ENCODE measurements at regions not wholly inside any gene's neighbourhood (a gene's known extent, or its start where the extent isn't known, plus 50 kb on each side); places are given as distances from the start of the nearest gene placed in this dataset.
"Not testable (repeated sequence)": the region's sequence is repeated elsewhere in the genome, so short reads cannot be mapped to it uniquely, and the experiment has no call there.

DNA sequence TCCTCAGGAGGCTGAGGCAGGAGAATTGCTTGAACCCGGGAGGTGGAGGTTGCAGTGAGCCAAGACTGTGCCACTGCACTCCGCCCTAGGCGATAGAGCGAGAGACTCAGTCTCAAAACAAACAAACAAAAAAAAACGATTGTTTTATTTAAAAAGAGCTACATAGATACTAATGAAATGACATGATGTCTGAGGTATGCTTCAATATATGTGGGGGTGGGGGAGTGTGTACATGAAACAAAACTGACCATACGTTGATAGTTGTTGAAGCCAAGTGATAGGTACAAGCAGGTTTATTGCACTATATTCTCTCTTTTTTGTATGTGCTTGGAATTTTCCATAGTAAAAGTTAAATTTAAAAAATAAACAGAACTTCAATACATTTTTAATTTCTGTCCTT lies 240.1 kb downstream of the TFAP2A start:
- no peak for DNase-seq

GRCh38 chr6:10174056-10174455 lies 240.8 kb downstream of the TFAP2A start:
- no peak for DNase-seq

GRCh38 chr6:10171706-10172105 lies 243.2 kb downstream of the TFAP2A start:
- not testable (repeated sequence) for DNase-seq

DNA sequence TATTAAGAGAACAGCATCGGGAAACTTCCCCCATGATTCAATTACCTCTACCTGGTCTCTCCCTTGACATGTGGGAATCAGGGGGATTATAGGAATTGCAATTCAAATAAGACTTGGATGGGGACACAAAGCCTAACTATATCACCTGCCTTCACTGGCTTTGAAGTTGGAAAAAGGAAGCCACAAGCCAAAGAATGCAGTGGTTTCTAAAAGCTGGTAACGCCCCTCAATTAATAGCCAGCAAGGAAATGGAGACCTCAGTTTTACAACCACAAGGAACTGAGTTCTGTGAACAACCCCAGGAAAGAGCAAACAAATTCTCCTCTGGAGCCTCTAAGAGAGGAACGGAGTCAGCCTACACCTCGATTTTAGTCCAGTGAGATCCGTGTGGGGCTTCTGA lies 244.1 kb downstream of the TFAP2A start:
- DNase-seq = no peak

GRCh38 chr6:10166031-10166430 lies 248.8 kb downstream of the TFAP2A start:
- no peak for DNase-seq

GRCh38 chr6:10163203-10163962 lies 251.5 kb downstream of the TFAP2A start:
- no peak for DNase-seq

- DNase-seq = no peak
Measured at GRCh38 chr6:10156875-10157274, 258.0 kb downstream of the TFAP2A start.

- DNase-seq = no peak
Measured at GRCh38 chr6:10154251-10154650, 260.6 kb downstream of the TFAP2A start.

- DNase-seq = no peak
Measured at GRCh38 chr6:10151144-10151915, 263.5 kb downstream of the TFAP2A start.

GRCh38 chr6:10149603-10150002 lies 265.3 kb downstream of the TFAP2A start:
- DNase-seq = no peak

DNA sequence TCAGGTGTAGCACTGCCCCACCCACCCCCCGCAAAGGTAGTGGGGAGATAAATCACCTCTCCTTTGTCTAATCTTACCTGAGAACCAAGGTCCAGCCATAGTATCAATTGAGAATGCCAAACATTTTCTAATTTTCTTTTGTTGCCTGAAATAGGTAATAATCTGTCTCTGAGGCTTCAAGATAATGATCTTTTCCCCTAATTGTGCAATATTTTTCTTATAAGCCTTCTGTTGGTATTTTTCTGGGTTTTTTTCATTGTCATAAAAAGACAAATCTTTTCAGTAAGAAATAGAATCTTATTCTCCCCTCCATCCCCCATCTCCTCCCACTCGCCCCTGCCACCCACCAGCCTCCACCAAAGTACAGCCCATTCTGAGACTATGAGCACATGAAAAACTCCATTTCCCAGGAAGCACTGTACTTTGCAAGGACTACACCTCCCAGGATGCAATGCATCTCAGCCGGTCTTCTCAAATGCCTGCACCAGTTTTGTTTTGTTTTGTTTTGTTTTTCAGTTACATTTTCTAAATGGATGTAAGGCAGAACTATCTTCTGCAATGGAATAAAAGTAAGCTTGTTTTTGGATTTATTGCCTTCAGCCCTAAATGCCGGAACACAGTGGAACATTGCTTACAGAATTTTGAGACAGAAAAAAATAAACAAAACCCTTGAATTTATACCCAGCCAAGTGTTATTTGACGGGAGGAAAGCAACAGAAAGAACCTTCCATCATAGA lies 268.0 kb downstream of the TFAP2A start:
- no peak for DNase-seq

DNA sequence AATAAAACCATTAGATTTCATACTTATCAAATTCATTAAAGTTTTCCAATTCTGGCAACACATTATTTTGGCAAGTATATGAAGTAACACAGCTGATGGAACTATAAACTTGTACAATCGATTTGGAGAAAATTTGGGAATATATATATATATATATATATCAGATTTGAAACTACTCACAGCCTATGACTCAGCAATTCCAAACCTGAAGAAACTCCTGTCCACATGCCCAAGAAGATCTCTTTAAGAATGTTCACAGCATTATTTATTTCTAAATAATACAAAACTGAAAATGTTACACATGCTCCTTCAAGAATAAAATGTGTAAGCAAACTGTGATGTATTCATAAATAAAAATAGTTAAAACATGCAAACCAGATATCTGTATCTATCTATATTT lies 270.1 kb downstream of the TFAP2A start:
- DNase-seq = no peak

GRCh38 chr6:10141746-10142443 lies 273.0 kb downstream of the TFAP2A start:
- no peak for DNase-seq

DNA sequence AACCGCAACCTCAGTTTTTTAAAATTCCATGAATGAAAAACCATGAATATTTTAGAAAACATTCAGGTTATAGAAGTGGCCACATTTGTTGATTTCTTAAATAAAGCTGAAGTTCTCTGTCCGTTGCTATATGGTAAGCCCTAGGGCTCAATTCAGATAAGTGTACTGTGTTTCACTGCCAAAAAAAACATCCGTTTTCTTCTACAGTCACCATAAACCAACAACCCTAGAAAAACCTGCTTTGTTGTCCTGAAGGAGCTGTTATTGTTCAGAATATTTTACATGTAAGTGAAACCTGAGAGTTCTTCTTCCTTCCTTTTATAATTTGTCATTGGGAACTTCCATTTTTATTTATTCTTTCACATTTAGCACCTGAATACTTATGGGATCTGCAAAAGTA lies 274.1 kb downstream of the TFAP2A start:
- no peak for DNase-seq

GRCh38 chr6:10140136-10140535 lies 274.7 kb downstream of the TFAP2A start:
- no peak for DNase-seq

DNA sequence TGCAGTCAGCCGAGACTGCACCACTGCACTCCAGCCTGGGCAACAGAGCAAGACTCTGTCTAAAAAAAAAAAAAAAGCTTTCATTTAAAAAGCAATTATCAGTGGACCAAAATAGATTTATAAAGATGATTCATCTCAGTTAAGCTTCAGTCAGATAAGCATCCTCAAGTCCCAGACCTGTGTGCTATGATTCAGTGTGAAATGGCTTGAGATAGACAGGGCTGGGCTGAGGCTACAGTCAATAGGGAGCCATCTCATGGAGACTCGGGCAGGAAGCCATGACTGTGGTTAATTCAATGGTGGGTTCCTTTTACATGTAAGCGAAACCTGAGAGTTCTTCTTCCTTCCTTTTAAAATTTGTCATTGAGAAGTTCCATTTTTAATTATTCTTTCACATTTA lies 276.0 kb downstream of the TFAP2A start:
- no peak for DNase-seq

- DNase-seq = no peak
Measured at GRCh38 chr6:10136636-10137035, 278.2 kb downstream of the TFAP2A start.

- DNase-seq = not testable (repeated sequence)
Measured at GRCh38 chr6:10134185-10134584, 280.7 kb downstream of the TFAP2A start.

- DNase-seq = no peak
Measured at GRCh38 chr6:10128721-10129120, 286.2 kb downstream of the TFAP2A start.

- DNase-seq = no peak
Measured at GRCh38 chr6:10122164-10122563, 292.7 kb downstream of the TFAP2A start.

- DNase-seq = no peak
Measured at GRCh38 chr6:10112871-10113549, 301.9 kb downstream of the TFAP2A start.

DNA sequence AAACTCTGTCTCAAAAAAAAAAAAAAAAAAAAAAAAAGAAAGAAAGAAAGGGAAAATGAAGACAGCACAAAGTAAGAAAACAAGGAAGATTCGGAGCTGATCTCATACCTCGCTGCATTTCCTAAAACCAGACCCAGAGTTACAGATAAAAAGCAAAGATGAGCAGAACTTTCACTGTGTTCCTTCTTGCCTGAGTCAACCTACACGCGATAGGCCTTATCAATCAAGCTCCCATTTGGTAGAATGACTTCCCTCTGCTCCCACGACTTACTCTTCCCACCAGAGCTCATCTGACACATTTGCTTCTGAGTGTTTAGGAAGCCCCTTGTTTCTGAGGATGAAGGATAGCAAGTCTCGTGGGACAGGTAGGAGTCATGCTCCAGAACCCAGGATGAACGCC lies 302.9 kb downstream of the TFAP2A start:
- DNase-seq = no peak

Data from stimulated activated CD4-positive, alpha-beta T cell treated with anti-CD3 and anti-CD28 coated beads, Interleukin-2, amount 100 ng/mL, for 24 hours (primary cell).